Ascending aorta (tissue), 2 donors: ENCODE measurements at regions not wholly inside any gene's neighbourhood (a gene's known extent, or its start where the extent isn't known, plus 50 kb on each side); places are given as distances from the start of the nearest gene placed in this dataset.

ENCODE experiments used
- DNase-seq, 2 donors: peaks; one replicate each; pipeline ENCODE4 v3.0.0-alpha.2; 2019; ENCODE audit warnings: low spot score in 2 of 2
- H3K27ac ChIP-seq, 2 donors: fragments of 200-600 bp; sonication (generic); one replicate each; pipeline ENCODE4 v1.5.1; 2016 to 2017; ENCODE audit warnings: mild to moderate bottlenecking in 1 of 2
- H3K27me3 ChIP-seq: fragments of 200-600 bp; sonication (generic); one replicate; pipeline ENCODE4 v1.5.1; 2017
- H3K36me3 ChIP-seq, 2 donors: fragments of 200-600 bp; sonication (generic); one replicate each; pipeline ENCODE4 v1.5.1; 2016
- H3K4me1 ChIP-seq, 2 donors: fragments of 200-600 bp; sonication (generic); one replicate each; pipeline ENCODE4 v1.5.1; 2016 to 2017; ENCODE audit warnings: mild to moderate bottlenecking in 1 of 2
- H3K4me3 ChIP-seq, 2 donors: fragments of 200-600 bp; sonication (generic); one replicate each; pipeline ENCODE4 v1.5.1; 2016 to 2017; ENCODE audit warnings: mild to moderate bottlenecking in 1 of 2
- H3K9me3 ChIP-seq, 2 donors: fragments of 200-600 bp; sonication (generic); one replicate each; pipeline ENCODE4 v1.5.1; 2016
- intact Hi-C: fragments of 100-400 bp; cut with DNase I; formaldehyde crosslinking; loops from one replicate; pipeline ENCODE4 v1.15.1; 2023
- TF ChIP-seq, protein P1 (sequence below), 3 experiments: fragments of 200-600 bp in 2 of 3; fragments of 450-650 bp in 1 of 3; sonication (generic) in 2 of 3; IDR thresholded peaks; one replicate each; pipeline ENCODE4 v1.5.1; 2016 to 2019; ENCODE audit warnings: antibody characterized with exemption in 3 of 3, mild to moderate bottlenecking in 1 of 3, moderate library complexity in 1 of 3

DNA sequence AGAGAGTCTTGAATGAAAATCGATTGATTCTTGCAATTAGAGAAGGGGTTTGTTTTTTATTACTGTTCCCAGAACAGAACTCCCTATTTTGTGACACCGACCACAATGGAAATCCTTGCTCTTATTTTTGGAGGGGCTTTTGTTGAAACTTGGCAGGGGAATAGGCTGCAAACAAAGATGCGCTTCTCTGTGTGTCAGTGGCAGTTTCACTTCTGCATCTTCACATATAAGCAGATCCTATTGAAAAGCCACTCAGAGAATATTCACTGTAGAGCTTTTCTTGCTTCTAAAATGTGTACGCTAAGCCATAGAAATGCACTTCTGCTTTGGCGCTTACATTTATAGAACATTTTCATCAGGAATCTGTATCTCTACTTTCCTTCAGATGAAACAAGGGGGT lies 1822.4 kb upstream of the SEL1L start:
- no peak for DNase-seq
- TF ChIP-seq, protein P1, sequence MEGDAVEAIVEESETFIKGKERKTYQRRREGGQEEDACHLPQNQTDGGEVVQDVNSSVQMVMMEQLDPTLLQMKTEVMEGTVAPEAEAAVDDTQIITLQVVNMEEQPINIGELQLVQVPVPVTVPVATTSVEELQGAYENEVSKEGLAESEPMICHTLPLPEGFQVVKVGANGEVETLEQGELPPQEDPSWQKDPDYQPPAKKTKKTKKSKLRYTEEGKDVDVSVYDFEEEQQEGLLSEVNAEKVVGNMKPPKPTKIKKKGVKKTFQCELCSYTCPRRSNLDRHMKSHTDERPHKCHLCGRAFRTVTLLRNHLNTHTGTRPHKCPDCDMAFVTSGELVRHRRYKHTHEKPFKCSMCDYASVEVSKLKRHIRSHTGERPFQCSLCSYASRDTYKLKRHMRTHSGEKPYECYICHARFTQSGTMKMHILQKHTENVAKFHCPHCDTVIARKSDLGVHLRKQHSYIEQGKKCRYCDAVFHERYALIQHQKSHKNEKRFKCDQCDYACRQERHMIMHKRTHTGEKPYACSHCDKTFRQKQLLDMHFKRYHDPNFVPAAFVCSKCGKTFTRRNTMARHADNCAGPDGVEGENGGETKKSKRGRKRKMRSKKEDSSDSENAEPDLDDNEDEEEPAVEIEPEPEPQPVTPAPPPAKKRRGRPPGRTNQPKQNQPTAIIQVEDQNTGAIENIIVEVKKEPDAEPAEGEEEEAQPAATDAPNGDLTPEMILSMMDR (IDR thresholded peaks at IDR 0.05): no peak
- intact Hi-C loops: no loop called here
- H3K36me3 ChIP-seq: no peaks in the 10 kb centered on the region
- H3K9me3 ChIP-seq: no peaks in the 10 kb centered on the region
- H3K4me1 ChIP-seq: no peaks in the 10 kb centered on the region
- no peak overlapping the region for H3K27ac ChIP-seq
- no peak overlapping the region for H3K4me3 ChIP-seq
- H3K27me3 ChIP-seq: no peaks in the 10 kb centered on the region

DNA sequence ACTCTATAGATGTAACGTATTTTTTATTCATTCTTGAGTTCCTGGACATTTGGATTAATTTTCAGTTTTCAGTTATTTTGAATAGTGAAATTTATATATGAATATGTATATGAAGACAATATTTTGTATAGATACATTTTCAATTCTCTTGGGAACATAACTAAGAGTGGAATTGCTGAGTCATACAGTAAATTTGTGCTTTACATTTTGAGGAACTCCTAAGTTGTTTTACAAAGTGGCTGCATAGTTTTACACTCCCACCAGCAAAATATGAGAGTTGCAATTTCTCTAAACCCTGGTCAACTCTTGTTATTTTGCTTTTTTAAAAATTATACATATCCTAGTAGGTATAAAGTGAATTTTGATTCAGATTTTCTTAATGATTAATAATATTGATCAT lies 1838.6 kb upstream of the SEL1L start:
- H3K9me3 ChIP-seq: no peaks in the 10 kb centered on the region
- H3K36me3 ChIP-seq: no peaks in the 10 kb centered on the region
- no peaks in the 10 kb centered on the region for H3K27me3 ChIP-seq
- no peak overlapping the region for H3K27ac ChIP-seq
- intact Hi-C loops: no loop called here
- no peaks in the 10 kb centered on the region for H3K4me1 ChIP-seq
- H3K4me3 ChIP-seq: no peak overlapping the region
- TF ChIP-seq, protein P1 (IDR thresholded peaks at IDR 0.05): no peak
- no peak for DNase-seq

DNA sequence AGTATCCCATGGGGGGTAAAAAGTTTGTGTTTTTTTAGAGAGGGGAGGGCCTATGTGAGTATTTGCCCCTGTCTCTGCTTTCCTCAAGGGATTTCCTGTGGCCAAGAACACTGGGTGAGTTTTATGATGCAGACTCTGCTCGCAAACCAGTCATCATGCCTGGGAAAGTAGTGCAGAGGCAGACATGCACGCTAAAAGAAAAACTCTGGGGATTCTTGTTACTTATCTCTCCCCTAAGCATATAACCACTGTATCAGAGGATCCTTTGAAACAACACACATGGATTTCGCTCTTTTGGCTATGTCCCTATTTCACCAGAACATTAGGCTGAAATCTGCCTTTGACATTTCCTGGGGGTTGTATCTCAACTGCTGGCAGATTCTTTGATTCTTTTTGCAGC lies 1845.8 kb upstream of the SEL1L start:
- Histone ChIP-seq H3K4me1 (no peaks in the 10 kb centered on the region), H3K27me3 (no peaks in the 10 kb centered on the region), H3K4me3 (no peak overlapping the region), H3K27ac (no peak overlapping the region), H3K9me3 (no peaks in the 10 kb centered on the region), H3K36me3 (no peaks in the 10 kb centered on the region)
- TF ChIP-seq, protein P1 (IDR thresholded peaks at IDR 0.05): no peak
- DNase-seq: no peak
- intact Hi-C loops: no loop called here

DNA sequence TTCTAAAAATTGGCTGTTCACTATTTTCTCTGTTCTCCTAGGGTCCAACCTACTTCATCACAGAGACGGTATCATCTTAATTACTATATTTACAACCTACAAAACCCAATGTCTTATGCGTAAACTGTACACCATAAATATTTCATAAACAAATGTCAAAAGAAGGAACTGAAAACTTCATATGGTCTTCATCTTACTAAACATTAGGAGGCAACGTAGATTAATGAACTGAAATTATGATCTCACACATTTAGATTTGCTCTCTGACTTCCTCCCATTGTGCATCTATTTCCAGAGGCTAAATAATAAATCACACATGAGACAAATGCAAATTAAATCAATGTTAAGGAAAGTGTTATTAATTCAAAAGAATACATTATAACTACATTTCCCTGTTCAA lies 1850.6 kb upstream of the SEL1L start:
- no peak for DNase-seq
- TF ChIP-seq, protein P1 (IDR thresholded peaks at IDR 0.05): no peak
- Histone ChIP-seq H3K27ac (no peak overlapping the region), H3K36me3 (no peaks in the 10 kb centered on the region), H3K9me3 (no peaks in the 10 kb centered on the region), H3K4me1 (no peaks in the 10 kb centered on the region), H3K4me3 (no peak overlapping the region), H3K27me3 (no peaks in the 10 kb centered on the region)
- intact Hi-C loops: no loop called here

DNA sequence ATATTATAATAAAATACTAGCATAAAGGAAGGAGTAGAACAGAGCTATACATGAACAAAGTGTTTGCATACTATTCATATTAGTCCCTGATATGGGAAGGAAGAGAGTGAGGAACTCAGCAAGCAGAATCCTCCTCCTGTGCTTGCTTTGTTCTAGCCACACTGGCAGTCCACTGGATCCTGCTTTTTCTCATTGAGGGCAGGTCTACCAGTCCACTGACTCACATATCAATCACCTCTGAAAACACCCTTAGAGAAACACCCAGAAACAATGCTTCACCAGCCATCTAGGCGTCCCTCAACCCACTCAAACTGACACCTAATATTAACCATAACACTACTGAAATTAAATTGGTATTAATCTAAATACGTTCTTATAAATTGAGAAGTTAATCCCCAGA lies 1861.7 kb upstream of the SEL1L start:
- no peaks in the 10 kb centered on the region for H3K9me3 ChIP-seq
- no peak overlapping the region for H3K27ac ChIP-seq
- no peaks in the 10 kb centered on the region for H3K4me1 ChIP-seq
- TF ChIP-seq, protein P1 (IDR thresholded peaks at IDR 0.05): no peak
- DNase-seq: no peak
- H3K4me3 ChIP-seq: no peak overlapping the region
- H3K36me3 ChIP-seq: no peaks in the 10 kb centered on the region
- no peaks in the 10 kb centered on the region for H3K27me3 ChIP-seq
- intact Hi-C loops: no loop called here

DNA sequence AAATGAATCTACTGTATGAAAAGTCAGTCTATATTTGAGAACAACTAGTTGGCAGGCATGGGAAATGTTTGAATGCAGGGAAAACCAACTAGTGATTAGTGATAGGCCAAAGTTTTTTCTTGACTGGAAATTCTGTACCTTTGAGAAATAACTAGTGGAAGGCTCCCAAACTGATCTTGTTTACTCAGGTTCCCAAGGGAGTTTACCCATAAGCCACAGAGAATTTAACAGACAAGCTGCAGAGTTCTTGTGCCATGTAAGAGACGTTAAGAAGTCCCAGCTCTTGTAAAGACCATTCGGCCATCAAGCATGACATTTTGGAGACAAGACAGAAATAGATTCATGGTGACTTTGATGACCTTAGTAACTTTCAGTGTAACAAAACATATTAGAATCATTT lies 1882.8 kb upstream of the SEL1L start:
- Histone ChIP-seq H3K36me3 (no peaks in the 10 kb centered on the region), H3K9me3 (no peaks in the 10 kb centered on the region), H3K4me1 (no peaks in the 10 kb centered on the region), H3K27me3 (no peaks in the 10 kb centered on the region), H3K27ac (no peak overlapping the region), H3K4me3 (no peak overlapping the region)
- intact Hi-C loops: no loop called here
- no peak for DNase-seq
- TF ChIP-seq, protein P1 (IDR thresholded peaks at IDR 0.05): no peak
